Neural crest cell (in vitro differentiated cells): ENCODE measurements at regions not wholly inside any gene's neighbourhood (a gene's known extent, or its start where the extent isn't known, plus 50 kb on each side); places are given as distances from the start of the nearest gene placed in this dataset.

Experiments used
- DNase-seq: peaks from one replicate; pipeline ENCODE4 v3.0.0; 2021; ENCODE audit warnings: low read depth, mixed read lengths, low spot score
- H3K27ac Mint-ChIP-seq: one replicate; pipeline ENCODE4 v1.8.0; 2021; ENCODE audit warnings: mild to moderate bottlenecking, mixed read lengths; ENCODE audit not compliant: unreplicated experiment
- H3K27me3 Mint-ChIP-seq: 2 replicates; pipeline ENCODE4 v1.8.0; 2021; ENCODE audit warnings: low read depth, mild to moderate bottlenecking, mixed read lengths
- H3K36me3 Mint-ChIP-seq: 2 replicates; pipeline ENCODE4 v1.8.0; 2021; ENCODE audit warnings: low read depth, mild to moderate bottlenecking, mixed read lengths
- H3K4me1 Mint-ChIP-seq: 2 replicates; pipeline ENCODE4 v1.8.0; 2021; ENCODE audit warnings: mixed read lengths
- H3K4me3 Mint-ChIP-seq: one replicate; pipeline ENCODE4 v1.8.0; 2021; ENCODE audit warnings: mild to moderate bottlenecking, mixed read lengths
- H3K9me3 Mint-ChIP-seq: 2 replicates; pipeline ENCODE4 v1.8.0; 2021; ENCODE audit warnings: mixed read lengths
- TF ChIP-seq, protein P1 (sequence below): fragments of 200-600 bp; sonication (generic); conservative IDR thresholded peaks from 2 replicates; pipeline ENCODE4 v1.5.0; 2021; ENCODE audit warnings: antibody characterized with exemption, mild to moderate bottlenecking

DNA sequence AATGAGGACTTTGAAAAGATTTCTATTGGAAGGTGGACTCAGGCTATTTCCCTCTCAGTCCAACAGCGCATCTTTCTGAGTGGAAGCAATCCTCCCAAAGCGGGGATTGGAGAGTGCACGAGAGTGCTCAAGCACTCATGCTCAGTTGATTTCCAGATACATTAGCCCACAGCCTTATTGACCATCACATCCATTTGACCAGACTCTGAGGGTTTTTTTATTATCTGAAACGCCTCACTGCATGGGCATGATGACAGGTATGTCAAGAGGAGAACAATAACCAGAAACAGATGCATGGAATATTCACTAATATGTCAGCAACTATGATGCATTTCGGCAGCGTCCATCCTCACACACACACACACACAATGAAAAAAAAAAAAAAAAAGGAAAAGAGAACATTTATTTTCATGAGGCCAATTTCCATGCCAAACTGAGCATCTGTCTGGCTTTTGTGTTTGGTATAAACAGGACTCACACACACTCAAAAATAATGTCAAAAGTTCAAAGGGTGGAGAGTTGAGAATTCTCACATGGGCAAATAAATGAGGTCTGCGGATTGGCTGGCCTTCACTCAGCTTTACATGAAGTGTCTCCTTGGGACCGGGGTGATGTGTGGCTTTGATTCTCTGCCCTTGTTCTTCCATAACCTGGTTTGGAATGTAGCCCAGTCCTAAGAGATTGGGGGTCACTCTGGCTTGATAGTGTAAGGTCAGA is 371.6 kb downstream of the MCTP2 start:
- Mint-ChIP-seq H3K4me1 (peaks cover 5% of the 10 kb centered on the region), H3K27me3 (no peaks in the 10 kb centered on the region), H3K27ac (no peak overlapping the region), H3K4me3 (no peak overlapping the region), H3K36me3 (no peaks in the 10 kb centered on the region), H3K9me3 (peaks cover 7% of the 10 kb centered on the region)
- DNase-seq, result no peak
- TF ChIP-seq, protein P1, sequence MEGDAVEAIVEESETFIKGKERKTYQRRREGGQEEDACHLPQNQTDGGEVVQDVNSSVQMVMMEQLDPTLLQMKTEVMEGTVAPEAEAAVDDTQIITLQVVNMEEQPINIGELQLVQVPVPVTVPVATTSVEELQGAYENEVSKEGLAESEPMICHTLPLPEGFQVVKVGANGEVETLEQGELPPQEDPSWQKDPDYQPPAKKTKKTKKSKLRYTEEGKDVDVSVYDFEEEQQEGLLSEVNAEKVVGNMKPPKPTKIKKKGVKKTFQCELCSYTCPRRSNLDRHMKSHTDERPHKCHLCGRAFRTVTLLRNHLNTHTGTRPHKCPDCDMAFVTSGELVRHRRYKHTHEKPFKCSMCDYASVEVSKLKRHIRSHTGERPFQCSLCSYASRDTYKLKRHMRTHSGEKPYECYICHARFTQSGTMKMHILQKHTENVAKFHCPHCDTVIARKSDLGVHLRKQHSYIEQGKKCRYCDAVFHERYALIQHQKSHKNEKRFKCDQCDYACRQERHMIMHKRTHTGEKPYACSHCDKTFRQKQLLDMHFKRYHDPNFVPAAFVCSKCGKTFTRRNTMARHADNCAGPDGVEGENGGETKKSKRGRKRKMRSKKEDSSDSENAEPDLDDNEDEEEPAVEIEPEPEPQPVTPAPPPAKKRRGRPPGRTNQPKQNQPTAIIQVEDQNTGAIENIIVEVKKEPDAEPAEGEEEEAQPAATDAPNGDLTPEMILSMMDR, result no peak

DNA sequence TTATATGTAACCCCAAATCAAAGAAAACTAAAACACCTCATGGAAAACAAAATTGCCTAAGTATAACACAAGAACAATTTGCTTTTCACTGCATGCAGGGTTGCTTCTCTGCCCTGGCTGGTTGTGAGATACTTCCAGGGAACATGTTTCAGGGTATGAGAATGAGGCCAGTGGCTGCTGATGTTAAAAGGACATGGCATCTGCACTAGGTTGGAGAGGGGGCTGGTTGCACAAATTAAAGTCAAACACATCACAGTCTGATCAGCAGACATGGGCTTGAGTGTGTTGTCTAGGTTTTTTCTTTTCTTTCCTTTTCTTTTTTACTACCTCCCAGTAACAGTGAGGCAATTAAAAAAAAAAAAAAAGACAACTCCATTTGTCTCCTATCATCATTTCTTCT is 374.9 kb downstream of the MCTP2 start:
- Mint-ChIP-seq H3K27me3 (no peaks in the 10 kb centered on the region), H3K9me3 (peaks cover 4% of the 10 kb centered on the region), H3K27ac (no peak overlapping the region), H3K4me3 (no peak overlapping the region), H3K36me3 (no peaks in the 10 kb centered on the region), H3K4me1 (peaks cover 8% of the 10 kb centered on the region)
- no peak for DNase-seq
- TF ChIP-seq, protein P1, result no peak

DNA sequence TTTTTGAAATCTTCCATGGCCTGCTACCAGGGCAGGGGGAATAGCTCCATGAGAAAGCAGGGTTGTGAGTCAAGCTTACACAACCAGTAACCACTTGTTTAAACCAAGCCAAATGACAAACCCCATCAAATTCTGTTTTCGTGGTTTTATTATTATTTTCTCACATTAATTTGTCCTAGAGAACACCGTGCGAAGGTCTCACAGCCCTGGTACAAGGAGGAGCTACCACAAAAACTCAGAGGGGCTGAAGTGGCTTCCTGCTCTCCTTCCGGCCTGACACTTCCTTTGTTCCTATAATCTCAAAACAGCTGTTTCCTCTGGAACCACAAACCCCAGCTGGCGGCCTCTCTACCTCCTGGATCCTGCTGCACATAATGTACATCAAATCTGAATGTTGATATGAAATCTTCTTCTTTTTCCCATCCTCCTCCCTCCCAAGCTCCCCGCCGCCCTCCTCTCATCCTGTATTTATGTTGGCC is 375.9 kb downstream of the MCTP2 start:
- H3K4me1 Mint-ChIP-seq, result peaks cover 8% of the 10 kb centered on the region
- TF ChIP-seq, protein P1, result no peak
- no peaks in the 10 kb centered on the region for H3K36me3 Mint-ChIP-seq
- H3K4me3 Mint-ChIP-seq, result no peak overlapping the region
- no peak for DNase-seq
- no peak overlapping the region for H3K27ac Mint-ChIP-seq
- H3K27me3 Mint-ChIP-seq, result no peaks in the 10 kb centered on the region
- peaks cover 4% of the 10 kb centered on the region for H3K9me3 Mint-ChIP-seq

DNA sequence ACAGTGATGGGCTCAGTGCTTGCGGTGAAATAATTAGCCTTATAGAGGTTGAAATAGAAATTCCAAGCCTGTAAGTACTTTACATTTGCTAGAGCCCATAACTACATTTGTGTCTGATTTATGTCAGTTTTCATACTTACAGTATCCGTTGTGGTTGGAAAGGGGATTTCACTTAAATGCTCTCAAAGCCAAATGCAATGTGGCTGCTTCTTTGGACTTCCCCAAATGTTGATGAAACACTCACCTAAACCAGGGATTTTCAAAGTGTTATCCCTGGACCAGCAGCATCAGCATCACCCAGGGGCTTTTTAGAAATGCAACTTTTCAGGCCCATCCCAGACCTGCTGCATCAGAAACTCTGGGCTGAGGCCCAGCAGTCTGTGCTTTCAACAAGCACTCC is 378.7 kb downstream of the MCTP2 start:
- Mint-ChIP-seq H3K27me3 (no peaks in the 10 kb centered on the region), H3K9me3 (peaks cover 4% of the 10 kb centered on the region), H3K4me3 (no peak overlapping the region), H3K4me1 (peaks cover 8% of the 10 kb centered on the region), H3K27ac (no peak overlapping the region), H3K36me3 (no peaks in the 10 kb centered on the region)
- TF ChIP-seq, protein P1, result no peak
- no peak for DNase-seq

DNA sequence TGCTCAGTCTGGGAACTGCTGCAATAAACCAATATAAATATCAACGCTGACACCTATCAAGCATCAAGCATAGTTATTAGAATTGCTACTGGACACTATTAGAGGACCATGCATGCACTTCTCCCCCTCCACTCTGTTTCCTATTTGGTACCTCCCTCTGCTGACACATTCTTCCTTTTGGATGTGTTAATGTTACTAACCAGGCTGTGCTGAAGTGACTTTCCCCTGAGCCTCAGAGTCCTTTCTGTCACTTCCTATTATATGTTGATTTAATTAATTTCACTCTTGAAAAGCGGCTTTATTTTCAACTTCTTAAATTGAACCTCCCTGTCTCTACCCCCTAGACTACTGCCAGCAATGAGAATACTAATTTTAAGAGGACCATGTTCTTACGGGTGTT is 379.1 kb downstream of the MCTP2 start:
- H3K27me3 Mint-ChIP-seq, result no peaks in the 10 kb centered on the region
- TF ChIP-seq, protein P1, result no peak
- H3K27ac Mint-ChIP-seq, result no peak overlapping the region
- H3K4me3 Mint-ChIP-seq, result no peak overlapping the region
- H3K4me1 Mint-ChIP-seq, result peaks cover 8% of the 10 kb centered on the region
- H3K36me3 Mint-ChIP-seq, result no peaks in the 10 kb centered on the region
- no peak for DNase-seq
- H3K9me3 Mint-ChIP-seq, result peaks cover 3% of the 10 kb centered on the region
